ELR (cell line): ENCODE measurements at regions not wholly inside any gene's neighbourhood (a gene's known extent, or its start where the extent isn't known, plus 50 kb on each side); places are given as distances from the start of the nearest gene placed in this dataset.
"Not testable (repeated sequence)": the region's sequence is repeated elsewhere in the genome, so short reads cannot be mapped to it uniquely, and the experiment has no call there.

Source experiments
- DNase-seq: peaks from one replicate; pipeline ENCODE4 v3.0.0-alpha.2; 2015; ENCODE audit warnings: low read depth

DNA sequence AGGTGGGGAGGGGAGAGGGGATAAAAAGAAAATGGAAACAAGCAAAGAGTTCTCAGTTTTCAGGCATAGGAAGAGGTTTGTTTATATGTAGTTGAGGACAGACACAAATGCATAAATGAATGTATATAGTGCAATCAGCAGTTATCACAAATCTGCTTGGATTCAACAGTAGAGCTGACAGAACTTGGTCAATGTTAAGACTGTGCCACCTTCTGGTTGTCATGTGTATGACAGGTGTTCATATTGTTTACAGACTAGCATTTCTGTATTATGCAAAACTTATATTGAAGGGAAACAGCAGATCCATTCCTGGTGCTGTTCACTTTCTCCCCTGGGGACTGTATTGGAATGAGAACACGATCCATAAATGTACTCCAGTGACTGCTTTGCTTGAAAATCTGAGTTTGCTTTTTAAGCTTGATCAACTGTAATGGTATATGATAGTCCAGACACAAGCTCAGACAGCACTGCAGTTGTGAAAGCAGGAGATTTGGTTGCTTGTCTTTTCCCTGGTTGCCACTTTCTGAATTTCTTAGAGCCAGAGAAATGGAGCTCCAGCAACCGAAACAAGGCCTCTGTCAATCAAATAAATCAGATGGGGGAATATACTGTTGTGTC lies 319.5 kb upstream of the OBI1 start:
- DNase-seq: peak; percentile 70

DNA sequence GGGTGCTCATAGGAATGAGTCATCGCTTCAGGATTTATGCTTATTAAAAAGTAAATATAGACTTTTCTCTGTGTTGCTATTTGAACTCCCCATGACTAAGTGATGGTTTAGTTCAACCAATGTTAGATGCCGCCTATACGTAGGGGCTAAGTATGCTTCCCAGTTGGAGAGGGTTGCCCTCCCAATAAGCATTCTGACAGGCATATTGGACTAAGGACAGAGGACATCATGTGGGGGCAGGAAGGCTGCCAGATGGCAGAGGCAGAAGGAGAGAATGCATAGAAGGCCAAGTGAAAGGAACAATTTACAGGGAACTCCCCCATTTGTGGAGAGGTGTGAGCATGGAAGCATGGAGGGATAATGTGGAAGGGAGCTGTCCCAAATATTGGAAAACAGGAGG lies 318.4 kb upstream of the OBI1 start:
- no peak for DNase-seq

DNA sequence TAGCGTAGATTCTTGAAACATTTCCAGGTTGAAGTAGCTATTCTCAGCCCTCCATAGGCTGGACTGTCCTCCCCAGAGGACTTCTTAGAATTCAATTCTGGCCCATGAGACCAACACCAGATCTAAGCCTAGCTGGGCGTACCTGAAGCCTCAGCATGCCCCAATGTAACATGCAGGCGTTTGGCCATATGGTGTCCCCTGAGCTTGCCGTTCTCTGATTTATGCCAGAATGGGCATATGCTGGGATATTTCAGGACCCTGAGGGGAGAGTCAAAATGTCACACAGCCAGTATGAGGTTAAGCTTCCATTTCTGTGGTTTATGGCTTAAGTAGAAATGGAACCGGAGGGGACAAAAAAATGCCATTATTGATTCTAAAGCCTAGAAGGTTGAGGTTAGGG lies 317.7 kb upstream of the OBI1 start:
- DNase-seq: no peak

DNA sequence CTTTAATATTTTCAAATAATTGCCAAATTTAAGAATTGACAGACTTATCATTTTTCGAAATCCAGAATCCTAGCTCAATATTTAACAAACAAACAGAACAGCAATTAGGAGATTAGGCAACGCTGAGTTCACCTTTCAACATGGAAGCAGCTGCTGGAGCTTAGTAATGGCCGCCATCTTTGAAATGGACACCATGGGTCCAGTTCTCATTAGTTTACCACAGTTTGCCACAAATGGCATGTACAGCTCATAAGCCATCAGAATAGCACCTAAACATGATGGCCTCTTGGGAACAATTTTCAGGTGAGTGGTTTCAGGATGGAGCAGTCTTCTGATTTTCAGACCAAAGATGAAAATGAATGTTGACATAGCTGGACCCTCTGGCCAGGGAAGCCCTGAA lies 313.6 kb upstream of the OBI1 start:
- DNase-seq: no peak

DNA sequence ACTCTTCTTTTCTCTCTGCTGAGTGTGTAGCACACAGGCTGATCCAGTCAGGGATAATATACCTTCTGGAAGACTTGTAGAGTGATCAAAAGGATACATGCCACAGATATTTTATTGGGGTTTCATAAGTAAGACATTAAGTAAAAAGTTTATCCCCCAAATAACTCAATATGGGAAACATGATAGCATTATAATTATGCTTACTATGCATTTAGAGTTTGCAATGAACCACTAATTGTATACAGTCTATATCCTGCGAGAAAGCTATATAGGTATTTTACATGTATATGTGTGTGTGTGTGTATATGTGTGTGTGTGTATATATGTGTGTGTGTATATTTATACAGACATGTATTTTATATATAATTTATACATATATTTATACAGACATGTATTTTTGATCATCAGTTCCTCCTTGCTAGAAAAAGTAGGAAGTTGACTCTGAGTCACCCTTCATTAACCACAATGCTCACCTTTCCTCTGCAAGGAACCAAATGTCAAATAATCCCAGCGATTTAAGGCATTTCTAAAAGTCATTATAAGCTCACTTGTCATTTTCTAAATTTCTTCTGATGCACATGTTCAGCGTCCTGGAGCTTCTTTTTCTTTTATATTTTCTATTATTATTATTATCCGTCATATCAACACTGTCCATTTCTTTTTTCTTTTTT lies 312.5 kb upstream of the OBI1 start:
- no peak for DNase-seq

DNA sequence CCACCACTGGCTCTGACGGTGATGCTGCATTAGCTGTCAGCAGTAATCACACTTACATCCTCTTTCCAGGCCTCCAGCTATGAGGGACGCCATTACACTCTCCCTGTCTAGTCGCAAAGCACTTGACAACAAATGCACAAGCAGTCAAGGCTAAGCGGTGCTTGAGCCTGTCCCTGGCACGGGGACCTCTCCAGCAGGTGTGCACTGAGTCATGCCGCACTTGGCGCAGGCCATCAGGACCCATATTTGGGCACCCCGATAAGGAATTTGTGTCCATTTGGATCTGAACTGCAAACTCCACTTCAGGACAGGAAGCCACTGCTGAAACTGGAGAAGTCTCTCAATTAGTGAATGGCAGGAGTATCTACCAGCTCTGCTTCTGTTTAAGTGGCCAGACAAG lies 301.9 kb upstream of the OBI1 start:
- no peak for DNase-seq

DNA sequence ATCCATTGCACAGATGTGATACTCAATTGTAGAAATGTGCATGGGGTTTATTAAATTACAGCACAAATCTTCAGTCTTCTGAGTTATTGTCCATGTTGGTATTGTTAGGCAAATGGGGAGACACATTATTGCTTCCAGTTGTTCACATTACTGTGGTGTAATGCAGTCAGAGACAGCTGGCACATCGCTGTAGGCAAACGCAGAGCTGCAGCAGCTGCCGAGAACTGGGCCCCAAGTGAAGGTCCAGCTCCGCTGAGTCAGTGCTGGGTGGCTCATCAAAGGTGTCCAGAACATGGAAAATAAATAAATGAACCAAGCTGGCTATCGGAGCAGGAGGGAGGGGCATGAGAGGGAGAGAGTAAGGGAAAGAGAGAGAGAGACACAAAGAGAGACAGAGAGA lies 299.1 kb upstream of the OBI1 start:
- DNase-seq: peak; percentile 5

DNA sequence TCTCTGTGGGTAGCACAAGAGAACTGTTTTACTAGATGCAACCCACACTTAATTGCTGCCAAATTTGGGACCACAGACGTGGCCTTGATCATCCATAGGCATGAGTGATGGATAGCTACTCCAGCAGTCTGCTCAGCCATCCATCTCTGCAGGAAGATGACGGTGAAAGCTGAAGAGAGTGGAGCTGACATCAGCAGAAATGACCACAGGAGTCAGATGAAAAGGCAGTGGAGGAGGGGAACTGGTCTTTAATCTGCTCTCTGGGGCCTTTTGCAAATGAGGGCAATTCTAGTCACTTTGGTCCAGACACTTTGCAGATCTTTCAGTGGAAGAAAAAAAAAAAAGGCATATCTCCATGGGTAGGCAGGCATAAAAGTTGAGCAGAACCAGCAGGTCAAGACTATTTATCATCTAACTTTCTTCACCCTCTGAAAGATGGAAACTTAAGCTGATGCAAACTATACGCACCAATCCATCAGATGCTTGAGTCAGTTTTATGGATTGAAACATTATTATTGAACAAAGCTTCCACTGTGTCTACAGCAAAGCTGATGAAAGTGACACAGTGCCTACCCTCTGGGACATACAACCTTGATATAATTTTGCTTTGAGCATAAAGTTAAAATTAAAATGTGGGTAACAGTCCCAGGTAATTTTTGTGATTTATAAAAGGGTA lies 281.6 kb upstream of the OBI1 start:
- DNase-seq: no peak

DNA sequence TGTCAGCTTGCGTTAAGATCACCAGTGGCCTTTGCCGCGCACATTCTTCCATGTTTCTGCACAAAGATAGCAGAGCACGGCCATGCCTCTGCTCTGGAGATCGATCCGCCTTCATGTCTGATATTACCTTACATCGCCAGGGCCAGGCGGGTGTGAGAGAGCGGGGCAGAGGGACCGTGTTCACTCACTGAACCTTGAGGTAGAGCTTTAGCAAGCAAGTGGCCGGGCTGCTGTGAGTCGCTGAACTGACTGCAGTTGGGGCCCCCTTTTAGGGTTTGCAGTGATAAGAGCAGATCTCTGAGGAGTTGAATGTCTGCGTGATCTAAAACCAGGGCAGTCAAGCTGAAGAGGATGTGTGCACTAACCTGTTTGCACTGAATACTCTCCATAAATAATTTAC lies 275.4 kb upstream of the OBI1 start:
- no peak for DNase-seq

DNA sequence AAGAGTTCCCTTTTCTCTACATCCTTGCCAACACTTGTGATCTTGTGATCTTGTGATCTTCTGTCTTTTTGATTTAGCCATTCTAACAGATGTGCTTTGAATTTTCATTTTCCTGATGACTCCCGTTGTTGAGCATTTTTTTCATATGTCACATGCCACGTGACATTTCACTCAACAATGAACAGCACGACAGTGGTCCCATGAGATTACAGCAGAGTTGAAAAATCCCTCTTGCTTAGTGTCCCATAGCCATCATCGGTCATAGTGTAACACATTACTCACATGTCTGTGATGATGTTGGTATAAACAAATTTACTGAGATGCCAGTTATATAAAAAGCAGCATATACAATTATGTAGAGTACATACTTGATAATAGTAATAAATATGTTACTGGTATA lies 256.1 kb upstream of the OBI1 start:
- DNase-seq: no peak

DNA sequence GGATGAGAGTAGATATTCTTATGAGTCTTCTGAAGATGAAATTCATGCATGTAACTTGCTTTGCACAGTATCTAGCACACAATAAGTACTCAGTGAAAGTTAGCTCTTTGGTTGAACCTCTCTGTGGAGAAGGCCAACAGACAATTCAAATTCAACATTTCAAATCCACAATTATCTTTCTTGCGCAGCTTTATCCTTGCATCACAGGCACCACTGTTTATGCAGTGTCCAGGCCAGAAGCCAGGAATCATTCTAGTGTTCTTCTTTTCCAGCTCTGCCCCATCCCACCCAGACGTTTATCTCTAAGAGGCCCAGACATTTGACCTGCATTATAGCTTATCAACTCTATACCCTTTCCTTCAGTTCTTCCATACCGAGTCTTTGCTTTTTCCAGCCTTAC lies 254.7 kb upstream of the OBI1 start:
- no peak for DNase-seq

DNA sequence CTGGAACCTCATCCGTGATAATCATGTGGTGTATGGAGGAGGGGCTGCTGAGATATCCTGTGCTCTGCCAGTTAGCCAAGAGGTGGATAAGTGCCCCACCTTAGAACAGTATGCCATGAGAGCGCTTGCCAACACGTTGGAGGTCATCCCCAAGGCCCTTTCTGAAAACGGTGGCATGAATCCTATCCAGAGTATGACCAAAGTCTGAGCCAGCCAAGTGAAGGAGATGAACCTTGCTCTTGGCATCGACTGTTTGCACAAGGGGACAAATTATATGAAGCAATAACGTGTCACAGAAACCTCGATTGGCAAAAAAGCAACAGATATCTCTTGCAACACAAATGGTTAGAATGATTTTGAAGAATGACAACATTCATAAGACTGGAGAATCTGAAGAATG lies 251.2 kb upstream of the OBI1 start:
- DNase-seq: no peak

DNA sequence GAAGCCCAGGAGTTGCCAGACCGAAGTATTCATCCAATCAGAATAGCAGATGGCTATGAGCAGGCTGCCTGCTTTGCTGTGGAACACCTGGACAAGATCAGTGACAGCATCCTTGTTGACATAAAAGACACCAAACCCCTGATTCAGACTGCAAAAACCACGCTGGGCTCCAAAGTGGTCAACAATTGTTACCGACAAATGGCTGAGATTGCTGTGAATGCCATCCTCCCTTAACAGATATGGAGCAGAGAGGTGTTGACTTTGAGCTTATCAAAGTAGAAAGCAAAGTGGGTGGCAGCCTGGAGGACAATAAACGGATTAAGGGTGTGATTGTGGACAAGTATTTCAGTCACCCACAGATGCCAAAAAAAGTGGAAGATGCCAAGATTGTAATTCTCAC lies 250.3 kb upstream of the OBI1 start:
- DNase-seq: no peak

DNA sequence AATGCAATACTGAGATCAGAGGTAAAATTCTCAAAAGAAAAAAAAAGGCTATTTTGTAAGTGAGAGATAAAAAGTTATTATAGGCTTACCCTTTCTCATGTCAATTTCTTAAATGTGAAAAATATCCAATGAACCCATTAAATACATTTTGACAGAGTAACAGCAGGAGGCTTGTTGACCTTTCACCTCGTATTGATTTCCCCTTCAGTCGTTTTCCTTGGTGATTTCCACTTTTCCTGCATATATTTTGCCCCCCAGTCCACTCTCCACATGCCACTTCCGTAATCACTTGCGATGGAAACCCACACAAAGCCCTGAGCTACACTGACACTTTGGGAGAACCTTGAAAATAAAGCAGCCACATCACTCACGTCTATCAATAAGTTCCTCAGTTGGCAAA lies 248.1 kb upstream of the OBI1 start:
- DNase-seq: no peak

DNA sequence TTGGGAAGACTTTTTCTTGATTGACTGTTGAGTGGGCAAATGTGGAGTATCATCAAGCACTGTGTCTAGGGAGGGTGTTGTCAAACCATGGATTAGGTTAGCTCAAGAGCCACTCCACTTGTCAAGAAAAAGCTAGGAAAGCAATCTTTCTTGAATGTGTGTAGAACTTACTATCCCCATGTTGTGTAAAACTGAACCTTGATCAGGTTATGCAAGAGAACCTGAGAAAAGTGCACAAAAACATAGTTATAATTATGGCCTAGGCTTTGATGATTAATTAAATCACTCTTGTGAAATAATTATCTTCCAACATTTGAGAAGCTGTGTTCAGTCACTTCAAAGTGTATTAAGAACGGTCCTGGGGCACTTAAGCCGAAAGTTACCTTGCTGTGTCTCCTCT lies 238.2 kb upstream of the OBI1 start:
- DNase-seq: no peak

DNA sequence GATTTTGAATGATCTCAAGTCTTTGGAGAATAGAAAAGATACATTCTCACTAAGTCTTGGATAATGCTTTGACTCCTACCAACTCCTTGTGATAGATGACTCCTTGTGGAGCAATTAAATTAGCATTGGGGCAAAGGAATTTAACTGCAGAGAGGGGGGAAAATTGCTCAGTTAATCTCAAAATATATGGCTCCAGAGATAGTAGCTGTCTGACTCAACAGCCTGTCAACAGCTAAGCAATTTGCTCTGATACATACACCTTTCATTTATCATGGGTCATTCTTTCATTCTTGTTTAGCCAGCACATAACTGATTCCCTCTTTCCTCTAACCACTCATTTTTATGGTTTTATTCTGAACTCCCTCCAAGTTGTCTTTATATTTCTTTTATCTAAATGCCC lies 225.6 kb upstream of the OBI1 start:
- DNase-seq: no peak

DNA sequence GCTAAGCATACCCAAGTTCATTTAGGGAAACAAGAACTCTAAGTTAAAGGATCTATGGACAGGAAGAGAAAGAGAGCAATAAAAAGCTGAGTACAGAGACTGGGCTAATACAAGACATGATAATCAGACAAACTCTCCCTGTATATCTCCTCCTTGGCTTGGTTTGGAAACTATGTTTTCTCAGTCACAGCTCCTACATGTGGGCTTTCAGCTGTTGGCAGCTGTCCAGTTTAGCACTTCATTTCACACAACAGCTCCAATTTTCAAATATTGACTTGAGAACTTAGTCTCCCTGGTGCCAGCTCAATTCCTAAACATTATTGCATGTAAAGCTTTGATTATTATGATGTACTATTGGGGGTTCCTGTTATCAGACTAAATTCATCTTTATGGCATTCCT lies 222.8 kb upstream of the OBI1 start:
- DNase-seq: no peak

DNA sequence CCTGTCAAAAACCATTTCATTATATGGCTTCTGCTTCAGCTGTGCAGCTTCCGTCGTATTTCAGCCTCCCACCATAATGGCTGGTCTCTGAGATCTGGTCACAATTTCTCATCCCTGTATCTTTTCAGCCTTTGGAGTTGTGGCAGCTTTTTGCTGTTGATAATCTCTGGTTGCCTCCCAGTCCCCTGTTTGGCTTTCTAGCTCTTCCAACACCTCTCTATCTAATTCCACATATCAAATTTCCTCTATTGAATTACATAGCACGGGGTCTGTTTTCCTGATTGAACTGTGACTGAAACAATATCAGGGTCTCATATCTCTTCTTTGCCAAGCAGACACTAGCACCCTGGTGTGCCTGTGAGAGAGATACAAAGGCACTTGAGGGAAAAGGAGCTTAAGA lies 222.1 kb upstream of the OBI1 start:
- DNase-seq: no peak

DNA sequence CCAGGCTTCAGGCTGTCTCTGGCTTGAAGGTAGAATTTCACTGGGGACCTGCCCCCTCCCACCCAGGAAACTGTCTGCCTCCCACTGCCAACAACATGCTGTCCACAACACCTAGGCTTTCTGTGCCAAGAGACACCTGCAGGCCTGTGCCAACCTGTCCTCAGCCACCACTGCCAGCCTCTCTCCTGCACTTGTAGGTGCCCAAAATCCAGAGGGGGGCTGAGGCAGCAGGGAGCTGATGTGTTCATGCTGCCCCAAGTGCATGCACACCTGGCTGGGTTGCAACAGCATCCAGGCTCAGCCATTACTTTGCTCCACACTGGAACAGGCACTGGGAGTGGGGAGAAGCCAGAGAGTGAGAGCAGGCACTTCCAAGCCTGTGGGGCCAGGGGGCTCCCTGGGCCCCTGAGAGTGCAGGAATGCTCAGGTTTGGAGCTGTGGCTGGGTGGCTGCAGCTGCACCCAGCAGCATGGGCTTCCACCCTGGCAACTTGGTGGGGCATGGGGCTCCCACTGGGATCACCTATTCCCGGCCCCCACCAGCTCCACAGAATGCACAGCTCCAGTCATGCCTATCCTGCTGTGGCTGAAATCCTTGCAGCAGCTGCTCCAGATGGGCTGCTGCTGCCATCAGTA lies 218.1 kb upstream of the OBI1 start:
- no peak for DNase-seq

DNA sequence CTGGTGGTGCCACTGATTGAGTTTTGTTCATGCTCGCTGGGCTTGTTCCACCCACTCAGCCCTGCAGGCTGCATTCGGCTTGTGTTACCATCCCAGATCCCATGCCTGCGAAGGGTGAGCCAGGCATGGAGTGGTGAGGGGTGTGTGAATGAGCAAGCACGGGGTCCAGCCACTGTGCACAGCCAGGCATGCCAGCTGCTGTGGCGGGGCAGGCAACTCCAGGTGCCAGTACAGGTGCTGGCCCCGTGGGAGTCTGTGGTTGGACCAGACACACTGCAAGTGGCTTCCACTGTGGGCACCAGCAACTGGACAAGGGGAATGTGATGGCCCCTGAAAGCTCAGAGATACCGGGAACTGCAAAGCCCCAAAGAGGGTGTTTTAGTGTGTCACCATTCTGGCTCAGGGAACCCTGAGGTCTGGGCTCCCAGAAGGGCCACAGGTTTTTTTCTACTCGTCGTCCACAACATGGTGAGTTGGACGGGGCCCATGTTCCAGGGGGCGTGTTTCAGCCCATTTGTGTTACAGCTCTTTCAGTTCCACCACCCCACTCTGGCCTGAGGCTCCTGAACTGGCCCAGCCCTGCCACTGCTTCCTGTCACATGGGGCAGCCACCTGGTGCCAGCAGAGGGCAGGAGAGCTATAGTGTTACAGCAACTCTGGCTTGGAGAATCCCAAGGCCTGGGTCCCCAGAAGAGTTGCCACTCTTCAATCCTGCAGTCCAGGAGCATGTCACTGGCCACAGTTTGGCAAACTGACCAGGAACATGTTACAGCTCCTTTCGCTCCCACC lies 217.0 kb upstream of the OBI1 start:
- DNase-seq: no peak

DNA sequence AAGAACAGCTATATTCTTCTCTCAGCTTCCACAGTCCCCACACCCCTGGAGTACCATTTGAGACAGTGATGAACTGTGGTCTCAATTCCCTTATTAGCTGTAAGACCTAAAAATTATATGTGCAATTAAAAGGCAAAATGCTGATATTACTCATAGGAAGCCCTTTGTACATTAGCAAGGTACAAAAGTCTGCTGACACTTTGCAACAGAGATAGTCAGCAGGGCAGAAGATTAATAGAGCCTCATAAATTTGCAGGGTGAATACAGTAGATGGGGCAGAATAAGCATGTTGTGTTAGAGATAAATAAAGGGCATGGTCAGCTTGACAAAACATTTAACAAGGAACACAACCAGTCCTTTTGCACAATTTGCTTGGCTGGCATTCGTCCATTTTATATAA lies 210.0 kb upstream of the OBI1 start:
- no peak for DNase-seq

DNA sequence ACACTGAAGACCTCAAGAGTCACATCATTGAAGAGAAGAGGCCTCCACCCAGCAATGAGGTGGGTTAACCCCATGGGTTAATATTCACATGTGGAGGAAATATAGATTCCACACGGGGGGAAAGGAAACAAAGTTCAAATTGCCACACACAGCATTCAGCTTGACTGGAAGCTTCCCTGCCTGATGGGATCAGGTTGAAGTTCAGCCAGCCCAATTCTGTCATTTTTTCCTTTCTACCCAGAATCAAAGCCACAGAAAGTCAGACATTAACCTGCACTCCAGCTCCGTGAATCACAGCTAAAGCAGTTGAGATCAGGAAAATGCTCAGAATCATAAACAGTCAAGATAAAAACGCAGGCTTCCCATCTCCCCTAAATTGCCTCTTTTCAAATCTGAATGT lies 208.7 kb upstream of the OBI1 start:
- no peak for DNase-seq

DNA sequence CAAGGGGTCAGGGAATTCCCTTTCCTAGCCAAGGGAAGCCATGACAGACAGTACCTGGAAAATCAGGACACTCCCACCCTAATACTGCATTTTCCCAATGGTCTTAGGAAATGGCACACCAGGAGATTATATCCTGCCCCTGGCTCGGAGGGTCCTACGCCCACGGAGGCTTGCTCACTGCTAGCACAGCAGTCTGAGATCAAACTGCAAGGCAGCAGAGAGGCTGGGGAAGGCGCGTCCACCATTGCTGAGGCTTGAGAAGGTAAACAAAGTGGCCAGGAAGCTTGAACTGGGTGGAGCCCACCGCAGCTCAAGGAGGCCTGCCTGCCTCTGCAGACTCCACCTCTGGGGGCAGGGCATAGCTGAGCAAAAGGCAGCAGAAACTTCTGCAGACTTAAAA lies 207.1 kb upstream of the OBI1 start:
- not testable (repeated sequence) for DNase-seq
